Embryonic facial prominence (tissue), 1 donor: ENCODE measurements at regions not wholly inside any gene's neighbourhood (a gene's known extent, or its start where the extent isn't known, plus 50 kb on each side); places are given as distances from the start of the nearest gene placed in this dataset.

Source experiments
- DNase-seq: peaks from one replicate; pipeline ENCODE4 v3.0.0-alpha.2; 2016; ENCODE audit errors: extremely low spot score

DNA sequence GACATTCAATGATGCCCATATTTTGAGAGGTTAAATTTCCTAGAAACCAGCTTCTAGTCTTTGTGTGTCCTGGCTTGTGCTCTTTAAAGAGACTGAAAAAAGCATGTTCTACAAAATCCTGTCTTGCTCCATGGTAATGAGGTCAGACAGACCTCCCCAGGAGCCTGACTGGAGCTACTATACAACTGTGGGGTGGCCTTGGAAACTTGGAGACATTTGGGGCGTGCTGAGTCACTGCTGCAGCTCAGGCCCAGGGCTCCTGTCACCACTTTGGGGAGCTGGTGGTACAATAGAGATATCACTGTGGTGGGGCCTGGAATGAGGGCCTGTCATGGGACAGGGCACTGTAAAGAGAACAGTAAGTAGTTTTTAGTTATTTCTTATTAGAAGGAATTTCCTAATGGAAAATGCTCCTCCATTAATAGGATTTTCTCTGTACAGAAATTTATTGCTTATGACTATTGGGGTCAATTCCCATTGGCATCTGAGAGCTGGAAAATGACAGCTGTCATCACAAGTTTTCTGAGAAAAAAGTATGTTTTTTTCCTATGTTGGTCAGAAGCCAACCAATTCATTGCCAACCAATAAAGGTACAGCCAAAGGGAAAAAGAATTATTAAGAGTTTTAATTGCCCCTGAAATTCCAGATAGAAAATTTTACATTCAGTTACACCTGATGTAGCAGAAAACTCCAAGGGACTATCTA is 207.4 kb upstream of the JADE1 start:
- no peak for DNase-seq

DNA sequence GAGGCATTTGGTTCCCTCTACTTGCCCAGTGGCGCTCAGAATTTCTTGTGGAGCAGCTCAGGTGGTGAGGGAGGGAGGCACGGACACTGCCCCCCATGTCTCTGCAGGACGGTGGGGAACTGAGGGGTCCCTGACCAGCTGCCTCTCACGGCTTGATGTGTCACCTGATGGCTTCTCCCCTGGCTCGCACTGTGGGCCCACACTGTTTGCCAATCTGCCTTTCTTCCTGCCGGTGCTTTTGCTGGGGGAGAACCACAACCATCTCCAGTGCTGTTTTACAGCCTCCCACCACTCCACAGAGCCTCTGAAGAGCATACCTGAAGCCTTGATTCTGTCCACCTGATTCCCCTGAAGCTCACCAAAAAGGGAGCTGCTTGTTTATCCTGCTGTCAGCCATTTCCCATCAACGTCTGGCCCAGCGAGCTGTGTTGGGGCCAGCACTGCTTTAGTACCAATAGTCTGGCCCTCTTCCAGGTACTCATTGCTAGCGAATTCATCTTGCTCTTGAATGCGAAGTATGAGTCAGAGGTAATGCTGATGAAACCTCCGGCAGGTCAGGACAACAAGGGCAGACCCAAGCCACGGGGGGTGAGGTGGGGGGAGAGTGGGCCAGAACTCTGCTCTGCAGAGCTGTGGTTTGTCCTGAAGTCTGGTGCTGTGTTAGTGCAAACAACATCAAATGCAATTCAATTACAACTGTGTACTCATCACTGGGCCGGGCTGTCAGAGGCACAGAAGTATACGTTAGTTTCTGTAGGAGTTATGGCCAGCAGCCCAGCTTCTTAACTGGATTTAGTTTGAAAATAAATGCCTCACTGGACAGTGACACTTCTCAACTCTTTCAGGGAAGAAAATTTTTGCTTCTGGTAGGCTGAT is 208.3 kb upstream of the JADE1 start:
- DNase-seq, result no peak

GRCh38 chr4:128600410-128600809 is 209.1 kb upstream of the JADE1 start:
- no peak for DNase-seq

DNA sequence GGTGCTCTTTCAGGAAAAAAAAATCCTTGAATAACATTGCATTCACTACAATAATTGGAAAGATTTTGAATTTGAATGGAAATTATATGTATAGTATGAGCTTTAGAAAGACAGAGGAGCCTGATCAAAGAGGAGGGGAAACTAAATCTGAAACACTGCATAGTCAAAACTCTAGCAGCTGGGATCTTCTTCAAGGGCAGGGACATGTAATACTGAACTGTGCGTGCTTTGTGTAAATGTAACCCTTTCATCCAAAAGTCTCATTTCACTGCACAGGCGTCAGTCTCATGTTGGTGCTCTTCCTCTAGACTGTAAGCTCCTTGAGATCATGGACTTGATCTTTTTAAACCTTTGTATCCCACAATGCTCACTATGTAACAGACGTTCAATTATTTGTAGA is 212.0 kb upstream of the JADE1 start:
- DNase-seq, result no peak

GRCh38 chr4:128596853-128597252 is 212.6 kb upstream of the JADE1 start:
- no peak for DNase-seq

DNA sequence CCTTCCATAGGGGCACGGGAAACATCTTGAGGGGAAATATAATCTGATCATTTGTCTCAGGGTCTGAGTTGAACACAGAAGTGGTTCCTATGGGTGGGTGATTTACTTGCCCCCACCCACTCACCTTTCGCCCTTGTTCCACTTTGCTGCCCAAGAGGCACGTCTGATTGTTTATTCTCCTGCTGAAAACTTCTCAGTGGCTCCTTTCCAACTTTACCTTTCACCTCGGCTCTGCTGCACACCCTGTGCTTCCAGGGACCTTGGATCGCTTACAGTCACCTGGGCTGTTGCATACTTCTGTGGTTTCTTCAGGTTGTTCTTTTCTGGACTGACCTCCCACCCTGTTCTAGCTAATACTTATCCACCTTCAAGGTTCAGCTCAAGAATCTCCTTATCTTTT is 213.4 kb upstream of the JADE1 start:
- DNase-seq, result no peak

DNA sequence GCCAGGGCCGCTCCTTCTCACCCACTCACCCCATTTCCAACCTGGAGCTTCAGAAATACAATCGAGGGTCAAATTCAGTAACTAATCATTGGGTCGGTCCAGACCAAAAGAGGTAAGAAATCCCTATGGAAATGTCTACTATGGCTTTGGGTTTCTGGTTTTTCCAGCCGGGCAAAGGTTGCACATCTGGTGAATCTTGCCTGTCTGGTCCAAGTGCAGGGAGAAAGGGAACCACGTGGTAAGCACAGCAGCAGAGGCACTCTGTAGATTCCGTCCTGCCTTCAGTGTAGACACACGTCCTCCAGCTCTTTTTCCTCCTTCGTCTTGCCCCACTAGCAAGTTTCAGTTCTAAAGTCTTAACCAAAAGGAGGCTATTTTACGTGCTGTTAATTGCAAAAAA is 218.0 kb upstream of the JADE1 start:
- no peak for DNase-seq

DNA sequence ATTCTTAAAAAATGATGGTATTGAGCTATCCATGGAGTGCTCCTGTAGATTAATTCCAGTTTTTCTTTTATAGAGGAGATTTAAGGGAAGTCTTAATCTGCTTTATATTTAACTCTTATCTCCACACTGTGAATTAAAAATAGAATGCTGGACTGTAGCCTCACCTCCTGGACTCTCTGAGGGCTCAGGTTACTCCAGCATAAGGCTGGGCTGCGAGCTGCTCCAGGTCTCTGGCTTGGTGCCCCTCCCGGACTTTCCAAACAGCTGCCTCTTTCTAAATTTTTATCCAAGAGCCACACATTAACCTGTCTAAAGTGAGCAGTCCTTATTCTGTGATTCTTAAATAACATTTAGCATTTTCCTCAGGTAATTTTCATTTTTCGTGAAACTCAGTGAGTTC is 218.7 kb upstream of the JADE1 start:
- DNase-seq, result no peak

GRCh38 chr4:128590034-128590740 is 219.3 kb upstream of the JADE1 start:
- no peak for DNase-seq

DNA sequence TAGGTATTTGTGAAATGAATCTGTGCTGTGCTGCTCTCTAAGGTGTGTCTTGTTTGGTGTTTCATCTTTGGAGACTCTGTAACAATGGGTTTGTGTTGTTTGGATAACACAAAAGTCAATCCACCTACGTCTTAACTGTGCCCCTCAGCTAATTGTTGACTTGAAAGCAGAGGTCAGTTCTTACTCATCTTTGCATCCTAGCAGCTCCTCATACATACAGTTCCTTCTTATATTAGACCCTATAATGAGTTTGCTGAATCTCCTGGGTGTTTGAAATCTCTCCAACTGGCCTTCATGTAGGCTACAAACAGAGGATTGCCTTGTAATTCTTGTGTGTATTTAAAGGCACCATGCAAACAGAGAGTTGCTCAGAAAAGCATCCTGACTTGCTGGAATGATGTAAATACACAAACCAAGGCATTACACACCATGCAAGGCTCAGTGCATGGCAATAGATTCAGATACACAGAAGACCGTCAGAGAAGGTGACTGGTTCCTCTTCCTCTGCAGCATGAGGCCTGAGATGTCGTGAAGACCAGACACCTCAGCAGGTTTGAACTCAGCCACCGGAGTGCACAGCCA is 220.0 kb upstream of the JADE1 start:
- DNase-seq, result no peak

GRCh38 chr4:128587382-128587781 is 222.1 kb upstream of the JADE1 start:
- no peak for DNase-seq

DNA sequence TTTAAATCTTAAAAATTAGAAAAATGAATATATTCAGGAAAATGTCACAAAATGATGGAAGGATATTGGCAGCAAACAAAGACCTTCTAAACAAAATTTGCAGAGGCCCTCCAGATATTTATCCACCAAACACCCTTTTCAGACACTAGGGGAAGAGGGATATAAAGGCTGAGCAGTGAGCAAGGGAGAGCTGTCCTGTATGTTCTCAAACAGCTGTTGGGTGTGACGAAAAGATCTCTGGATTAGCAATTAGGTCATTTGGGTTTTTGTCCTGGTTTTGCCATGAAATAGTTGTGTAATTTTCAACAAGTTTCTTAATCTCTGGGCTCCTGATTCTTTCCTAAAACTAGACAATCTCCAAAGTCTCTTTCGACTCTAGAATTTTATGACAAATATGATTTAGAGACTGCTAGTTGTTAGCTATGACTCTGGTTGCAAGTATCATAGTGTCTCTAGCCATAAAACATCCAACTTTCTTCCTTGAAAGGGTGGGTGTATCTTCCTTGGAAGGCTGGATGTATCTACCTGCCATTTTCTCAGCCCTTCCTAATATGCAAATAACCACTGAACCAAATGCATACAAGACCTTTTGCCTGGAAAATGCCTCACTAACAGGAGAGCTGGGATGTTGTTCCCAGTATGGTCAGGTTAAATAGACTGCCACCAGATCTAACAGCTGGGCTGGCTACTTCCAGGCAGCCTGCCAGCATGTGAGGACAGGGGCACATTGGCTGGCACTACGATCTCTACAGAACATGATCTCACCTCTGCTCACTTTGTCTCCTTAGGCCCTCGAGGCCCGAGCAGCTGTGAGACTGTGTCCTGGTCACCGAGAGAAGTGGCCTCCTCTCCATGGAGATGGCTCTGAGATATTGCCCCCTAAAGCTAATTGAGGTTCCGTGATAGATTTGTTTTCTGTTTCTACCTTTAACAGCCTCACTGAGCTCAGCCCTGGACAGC is 225.5 kb upstream of the JADE1 start:
- no peak for DNase-seq

DNA sequence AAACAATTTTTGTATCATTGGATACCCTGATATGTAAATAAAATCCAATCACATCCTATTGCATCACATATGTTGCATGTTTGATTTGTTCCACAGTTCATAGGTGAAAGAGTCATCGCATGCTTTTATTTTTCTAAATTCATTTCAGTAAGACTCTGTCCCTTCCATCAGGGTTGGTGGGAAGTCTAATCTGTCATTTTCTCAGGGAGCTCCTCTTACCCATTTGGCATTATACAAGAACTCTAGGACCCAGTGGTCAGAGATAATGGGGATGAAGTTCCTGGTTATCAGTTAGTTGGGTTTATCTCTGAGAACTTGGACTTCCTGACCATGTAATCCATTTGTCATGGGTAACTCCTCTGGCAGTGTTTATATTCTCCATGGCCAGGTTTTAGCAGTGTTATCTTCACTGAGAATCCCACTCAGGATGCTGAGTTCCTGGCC is 227.1 kb upstream of the JADE1 start:
- no peak for DNase-seq

DNA sequence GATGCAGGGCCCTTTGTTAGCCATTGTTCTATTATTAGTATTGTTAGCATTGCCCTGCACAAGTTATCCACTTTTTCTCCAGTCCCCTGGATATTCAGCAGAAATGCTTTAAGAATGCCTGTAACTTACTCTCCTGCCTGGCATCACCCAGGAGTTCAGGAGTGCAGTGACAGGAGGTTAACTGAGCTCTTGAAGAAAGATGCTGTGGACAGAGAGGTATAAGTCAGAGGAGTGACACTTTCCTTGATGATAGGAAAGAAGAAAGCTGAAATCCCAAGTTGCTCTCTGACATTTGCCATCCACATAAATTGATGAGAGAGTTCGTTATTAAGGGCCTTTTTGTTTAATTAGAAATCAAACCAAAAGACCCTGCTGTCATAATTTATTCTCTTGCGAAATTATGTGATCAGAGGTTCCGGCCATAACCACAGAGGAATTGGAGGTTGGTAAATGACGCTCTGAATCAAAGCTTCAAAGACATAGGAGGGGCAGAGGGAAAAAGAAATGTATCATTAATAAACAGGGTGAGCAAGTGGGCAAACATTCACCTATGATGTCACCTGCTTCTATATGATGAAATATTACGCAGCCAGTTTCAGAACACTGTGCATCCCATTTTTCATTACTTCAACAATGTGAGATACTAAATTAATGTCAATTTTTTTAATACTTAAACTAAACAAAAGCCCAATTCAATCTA is 230.2 kb upstream of the JADE1 start:
- no peak for DNase-seq

DNA sequence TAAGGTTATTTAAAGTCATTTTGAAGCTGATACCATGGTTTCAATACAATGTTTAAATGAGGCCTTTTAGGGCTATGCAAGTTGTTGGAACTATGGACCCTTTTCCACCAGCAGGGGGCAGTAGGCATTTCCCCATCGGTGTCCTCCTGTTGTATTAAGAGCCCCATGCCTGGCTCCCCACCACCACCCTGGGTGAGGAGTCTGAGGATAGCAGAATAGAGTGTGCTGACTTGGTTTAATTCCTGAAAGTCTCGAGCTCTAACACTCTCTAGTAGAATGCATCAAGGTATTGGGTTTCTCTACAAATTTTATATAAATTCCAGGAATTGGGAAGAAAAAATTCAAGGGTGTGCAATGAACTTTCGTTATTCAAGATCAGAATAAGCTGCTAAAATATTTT is 234.8 kb upstream of the JADE1 start:
- no peak for DNase-seq

- no peak for DNase-seq
These were observed 235.6 kb upstream of the JADE1 start for GRCh38 chr4:128573781-128574508.

DNA sequence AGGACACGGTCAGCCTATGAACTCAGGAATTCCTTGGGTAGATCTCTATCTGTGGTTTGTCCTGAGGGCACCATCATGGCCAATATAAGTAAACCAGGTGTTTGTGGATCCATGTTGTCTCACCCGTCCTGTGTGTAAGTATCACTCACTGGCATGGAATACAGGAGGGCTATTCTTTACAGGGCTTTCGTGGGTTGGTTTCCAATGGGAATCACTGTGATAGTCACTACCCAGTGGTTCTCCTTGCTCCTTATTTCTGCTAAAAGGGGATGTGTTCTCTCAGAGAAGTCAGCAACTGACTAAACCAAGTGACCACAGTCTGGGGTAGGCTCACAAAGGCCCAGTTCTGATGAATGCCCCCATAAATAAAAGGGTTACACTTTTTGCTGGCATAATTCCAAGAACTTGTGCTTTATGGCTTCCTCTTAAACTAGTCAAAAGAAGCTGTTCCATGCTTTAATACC is 236.7 kb upstream of the JADE1 start:
- no peak for DNase-seq

DNA sequence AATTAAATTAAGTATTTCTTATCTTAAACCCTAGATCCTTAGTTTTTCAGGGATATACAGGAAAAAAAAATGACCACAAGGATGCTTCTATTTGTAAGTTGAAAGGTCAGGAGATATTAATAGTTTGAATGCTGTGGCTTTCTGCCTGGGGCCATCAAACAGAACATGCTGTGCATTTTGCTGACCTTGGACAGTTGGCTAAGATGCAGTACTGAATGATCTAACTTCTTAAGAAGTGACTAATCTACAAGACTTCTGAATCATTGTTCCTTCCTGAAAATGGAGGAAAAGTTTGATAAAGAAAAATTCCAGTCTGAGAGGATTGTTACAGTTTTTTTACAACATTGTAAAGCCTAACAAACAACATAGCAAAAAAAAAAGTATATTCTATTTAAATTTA is 237.8 kb upstream of the JADE1 start:
- no peak for DNase-seq

DNA sequence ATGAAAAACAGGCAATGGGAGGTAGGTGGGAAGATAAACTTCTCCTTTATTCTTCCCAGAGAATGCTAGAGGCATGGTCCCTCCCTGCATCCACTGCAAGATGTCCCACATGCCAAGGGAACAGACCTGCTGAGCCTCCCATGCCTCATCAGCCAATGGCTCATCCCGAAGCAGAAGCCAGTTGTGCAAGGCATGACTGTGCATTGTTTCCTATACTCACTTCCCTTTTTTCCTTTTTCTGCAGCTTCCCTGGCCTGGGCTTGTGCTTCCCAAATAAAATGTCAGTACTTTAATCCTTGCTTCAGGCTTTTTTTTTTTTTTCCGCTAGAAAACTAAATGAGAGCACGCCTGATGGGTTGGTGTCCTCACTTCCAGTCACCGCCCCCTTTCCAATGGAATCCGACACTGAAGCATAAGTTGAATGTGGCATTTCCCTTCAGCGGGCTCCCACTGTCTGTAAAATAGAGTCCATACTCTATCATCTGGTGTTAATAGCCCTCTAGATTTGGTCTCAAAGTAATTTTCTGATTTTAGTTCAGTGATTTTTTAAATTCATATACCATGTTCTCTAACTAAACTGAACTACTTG is 239.0 kb upstream of the JADE1 start:
- no peak for DNase-seq
